ENCODE measurements at regions not wholly inside any gene's neighbourhood (a gene's known extent, or its start where the extent isn't known, plus 50 kb on each side); places are given as distances from the start of the nearest gene placed in this dataset.
A peak's percentile ranks its signal among the peaks of the same experiment; 100 is the strongest.
"Not testable (repeated sequence)": the region's sequence is repeated elsewhere in the genome, so short reads cannot be mapped to it uniquely, and the experiment has no call there.

DNA sequence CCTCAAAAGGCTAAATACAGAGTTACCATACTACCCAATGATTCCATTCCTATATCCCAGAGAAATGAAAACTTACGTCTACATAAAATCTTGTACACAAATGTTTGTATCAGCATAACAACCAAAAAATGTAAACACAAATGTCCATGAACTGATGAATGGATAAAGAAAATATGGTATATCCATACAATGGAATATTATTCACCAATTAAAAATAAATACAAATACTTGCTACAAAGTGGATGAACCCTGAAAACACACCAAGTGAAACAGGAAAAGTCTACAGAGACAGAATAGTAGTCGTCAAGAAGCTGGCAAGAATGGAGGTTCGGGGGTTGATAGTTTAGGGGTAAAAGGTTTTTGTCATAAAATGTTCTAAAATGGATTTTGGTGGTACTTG lies 54.0 kb upstream of the ANKRD28 start:
- DNase-seq (ENCODE audit: low spot score) = no peak

DNA sequence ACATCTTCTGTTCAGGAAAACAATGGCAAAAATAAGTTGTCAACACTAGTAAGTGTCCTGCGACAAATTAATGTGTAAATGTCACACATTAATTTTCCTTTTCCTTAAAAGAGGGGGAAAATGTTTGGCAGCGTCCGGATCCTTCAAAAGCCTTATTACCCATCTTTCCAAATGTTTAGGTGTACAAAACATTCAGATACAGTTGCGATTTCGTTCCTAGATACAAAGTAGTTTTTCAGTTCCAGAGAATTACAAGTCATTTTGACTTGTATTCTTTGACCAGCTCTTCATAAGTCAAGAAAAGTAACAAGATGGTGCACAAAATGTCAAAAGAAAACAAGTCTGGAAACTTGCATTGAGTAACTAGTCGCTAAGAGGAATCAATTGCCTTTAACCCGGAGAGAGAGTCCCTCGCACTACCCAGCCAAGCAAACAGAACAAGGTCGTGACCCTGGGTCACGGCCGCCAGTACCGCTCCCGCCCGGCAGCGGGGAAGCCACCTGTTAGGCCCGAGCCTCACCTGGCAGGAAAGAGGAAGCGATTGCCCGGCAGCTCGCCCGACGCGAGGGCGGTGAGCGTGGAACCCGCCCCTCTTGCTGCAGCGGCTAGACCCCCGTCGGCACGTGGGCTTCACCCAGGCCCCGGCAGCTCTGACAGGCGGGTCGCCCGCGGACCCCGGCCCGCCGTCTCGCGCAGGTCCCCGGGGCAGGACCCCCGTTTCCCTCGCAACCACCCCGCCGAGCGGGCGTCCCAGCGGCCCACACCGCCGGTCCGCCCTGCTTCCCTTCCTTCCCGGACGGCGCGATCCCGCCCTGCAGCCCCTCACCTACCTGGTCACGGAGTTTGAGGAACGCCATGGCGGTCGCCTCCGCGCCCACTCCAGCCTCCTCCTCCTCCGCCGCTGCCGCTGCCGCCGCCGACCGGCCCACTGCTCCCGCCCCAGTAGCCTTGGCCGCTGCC lies 61.0 kb upstream of the ANKRD28 start:
- peak; percentile 58 for DNase-seq (ENCODE audit: low spot score)

- DNase-seq (ENCODE audit: low spot score) = peak; percentile 79
These were observed 61.8 kb upstream of the ANKRD28 start for GRCh38 chr3:15859507-15860013.

DNA sequence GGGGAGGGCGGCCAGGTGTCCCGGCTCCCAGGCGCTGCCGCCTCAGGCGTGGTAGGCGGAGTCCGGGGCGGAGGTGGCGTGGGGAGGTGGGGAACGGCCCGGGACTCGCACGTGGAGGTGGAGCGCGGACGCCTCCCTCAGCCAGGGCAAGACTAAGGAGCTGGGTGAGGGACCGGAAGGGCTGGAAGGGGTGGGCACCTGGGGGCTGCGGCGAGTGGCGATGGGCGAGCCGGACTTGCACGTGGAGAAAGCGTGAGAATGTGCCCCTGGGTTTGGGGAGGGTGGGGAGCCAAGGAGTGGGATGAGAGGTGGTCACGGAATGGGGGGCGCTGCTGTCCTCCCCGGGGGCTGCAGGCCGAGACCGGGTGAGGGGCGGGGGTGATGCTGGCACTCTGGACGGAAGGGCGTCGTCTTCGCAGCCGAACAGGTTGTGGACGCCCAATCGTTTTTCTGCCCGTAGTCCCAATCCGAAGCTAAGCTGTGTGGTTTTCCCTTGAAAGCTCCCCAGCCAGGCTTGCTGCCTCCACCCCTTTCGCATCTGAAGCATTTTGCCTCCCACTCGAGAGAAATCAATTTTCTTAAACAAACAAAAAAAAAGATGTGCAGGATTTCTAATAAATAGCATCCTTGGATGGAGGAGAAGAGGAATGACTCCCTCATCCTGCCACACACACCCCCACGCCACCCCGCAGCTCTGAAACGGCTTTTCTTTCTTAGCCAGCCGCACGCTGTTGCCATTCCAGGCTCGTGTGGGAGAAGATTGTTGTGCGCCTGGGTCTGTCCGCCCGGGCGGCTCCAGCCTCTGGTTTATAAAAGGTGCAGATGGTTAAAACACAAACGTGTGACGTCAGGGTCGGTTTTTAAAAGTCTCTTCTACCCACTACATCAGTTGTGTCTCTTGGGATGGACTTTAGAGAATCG lies 62.5 kb upstream of the ANKRD28 start:
- DNase-seq (ENCODE audit: low spot score) = peak; percentile 59

- no peak for DNase-seq (ENCODE audit: low spot score)
These were observed 63.4 kb upstream of the ANKRD28 start for GRCh38 chr3:15861163-15861562.

DNA sequence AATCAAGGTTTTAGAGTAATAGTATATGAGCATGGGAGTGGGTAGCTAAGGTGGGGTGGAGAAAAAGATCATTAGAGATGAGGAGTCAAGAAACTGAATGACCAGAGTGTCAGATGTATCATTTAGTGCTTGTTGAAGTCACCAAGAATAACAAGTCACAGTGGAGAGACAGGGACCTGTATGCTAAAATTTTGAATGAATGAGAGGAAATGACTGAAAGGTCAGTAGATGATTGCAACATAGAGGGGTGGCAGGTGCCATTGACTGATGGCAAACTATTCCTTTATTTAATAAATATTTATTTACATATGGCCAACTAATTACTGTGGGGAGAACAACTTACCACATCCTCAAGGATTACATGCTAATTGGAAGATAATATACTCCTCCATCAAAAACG lies 75.0 kb upstream of the ANKRD28 start:
- DNase-seq (ENCODE audit: low spot score) = no peak

DNA sequence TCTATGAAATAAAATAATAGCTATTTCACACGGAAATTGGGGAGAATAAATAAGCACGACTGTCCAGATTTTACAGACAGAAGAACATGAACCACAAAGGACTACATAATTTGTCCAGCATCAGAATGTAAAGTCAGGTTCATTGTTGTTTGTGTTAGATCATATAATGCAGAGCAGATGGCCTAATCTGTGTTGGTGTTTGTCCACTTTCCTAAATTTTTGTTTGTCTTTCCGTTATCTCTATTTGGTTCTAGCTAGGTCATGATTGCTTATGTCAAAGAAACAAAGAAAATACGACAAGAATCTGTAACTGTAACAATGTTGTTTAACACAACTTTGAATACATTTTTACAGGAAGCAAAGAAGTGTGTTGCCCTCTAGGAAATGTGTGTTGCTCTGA lies 75.6 kb upstream of the ANKRD28 start:
- no peak for DNase-seq (ENCODE audit: low spot score)

GRCh38 chr3:15875016-15875689 lies 77.4 kb upstream of the ANKRD28 start:
- DNase-seq (ENCODE audit: low spot score) = no peak

DNA sequence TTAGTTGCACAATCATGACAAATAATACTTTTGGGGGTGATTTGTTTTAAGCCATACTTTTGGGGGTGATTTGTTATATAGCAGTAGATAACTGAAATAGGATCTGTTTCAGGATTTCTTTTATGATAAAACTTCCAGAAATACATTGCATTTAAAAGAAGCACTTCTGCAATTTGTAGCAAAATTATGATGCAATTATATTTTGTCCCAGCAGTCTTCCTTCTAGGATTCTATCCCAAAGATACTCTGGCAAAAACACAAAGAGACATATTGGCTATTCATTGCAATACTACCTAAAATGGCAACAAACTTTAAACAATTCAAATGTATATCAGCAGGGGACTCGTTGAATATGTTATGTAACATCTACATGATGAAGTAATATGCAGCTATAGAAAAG lies 78.9 kb upstream of the ANKRD28 start:
- DNase-seq (ENCODE audit: low spot score) = no peak

DNA sequence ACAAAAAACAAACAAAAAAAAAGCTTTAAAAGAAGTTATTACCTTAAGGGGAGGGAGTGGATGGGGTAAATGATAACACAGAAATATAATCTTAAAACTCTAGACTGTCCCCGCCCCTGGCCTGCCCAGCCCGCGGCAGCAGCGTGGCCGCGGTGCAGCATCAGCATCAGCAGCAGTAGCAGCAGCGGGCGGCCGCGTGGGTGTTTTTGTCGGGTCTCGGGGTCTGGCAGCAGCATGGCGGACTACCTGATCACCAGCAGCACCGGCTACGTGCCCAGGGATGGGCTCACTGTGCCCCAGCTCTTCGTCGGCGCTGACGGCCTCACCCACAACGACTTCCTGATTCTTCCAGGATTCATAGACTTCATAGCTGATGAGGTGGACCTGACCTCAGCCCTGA lies 80.0 kb upstream of the ANKRD28 start:
- DNase-seq (ENCODE audit: low spot score) = no peak

GRCh38 chr3:15879787-15880186 lies 82.0 kb upstream of the ANKRD28 start:
- DNase-seq (ENCODE audit: low spot score) = not testable (repeated sequence)

- no peak for DNase-seq (ENCODE audit: low spot score)
These were observed 84.8 kb upstream of the ANKRD28 start for GRCh38 chr3:15882577-15882976.

DNA sequence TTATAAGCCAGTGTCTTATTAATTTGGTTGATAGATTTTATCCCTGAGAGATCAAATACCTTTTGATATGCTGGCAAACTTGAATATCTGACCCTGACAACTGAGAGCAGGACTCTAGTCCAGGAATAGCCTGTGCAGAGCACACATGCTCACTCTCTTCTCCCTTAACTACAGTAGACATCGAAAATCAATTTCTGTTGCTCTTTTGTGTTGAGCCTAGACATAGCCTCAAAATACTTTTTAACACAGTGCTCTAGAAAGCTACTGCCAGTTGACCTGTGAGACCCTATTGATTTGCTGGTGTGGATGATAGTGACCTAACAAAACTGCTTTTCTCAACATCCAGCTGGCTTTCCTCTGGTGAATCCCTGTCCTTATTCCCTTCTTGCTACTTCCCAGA lies 86.4 kb upstream of the ANKRD28 start:
- no peak for DNase-seq (ENCODE audit: low spot score)

DNA sequence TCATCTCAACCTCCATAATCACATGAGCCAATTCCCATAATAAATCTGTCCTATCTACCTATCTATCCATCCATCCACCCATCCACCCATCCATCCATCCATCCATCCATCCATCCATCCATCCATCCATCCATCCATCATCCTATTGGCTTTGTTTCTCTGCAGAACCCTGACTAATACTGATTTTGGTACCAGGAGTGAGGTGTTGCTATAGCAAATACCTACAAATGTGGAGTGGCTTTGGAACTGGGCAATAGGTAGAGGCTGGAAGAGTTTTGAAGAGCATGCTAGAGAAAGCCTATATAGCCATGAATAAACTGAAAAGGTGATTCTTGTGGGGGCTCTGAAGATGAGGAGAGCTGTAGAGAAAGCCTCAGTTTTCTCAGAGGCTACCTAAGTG lies 88.7 kb upstream of the ANKRD28 start:
- DNase-seq (ENCODE audit: low spot score) = no peak

DNA sequence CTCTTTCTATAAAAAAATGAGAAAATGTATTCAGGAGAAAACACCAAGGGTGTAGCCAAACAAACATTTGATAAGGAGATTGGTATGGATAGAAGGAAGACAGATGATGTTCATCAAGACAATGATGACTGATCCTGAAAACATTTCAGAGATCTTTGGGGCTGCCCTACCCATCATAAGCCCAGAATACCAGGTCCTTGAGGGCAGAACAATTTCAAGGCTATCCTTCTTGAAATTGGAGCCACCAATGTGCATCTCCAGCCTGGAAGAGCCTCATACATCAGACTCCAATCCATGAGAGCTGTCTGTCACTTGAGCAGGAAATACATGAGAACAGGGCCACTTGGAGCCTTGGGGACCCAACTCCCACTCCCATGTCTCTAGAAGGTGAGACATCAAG lies 89.5 kb upstream of the ANKRD28 start:
- DNase-seq (ENCODE audit: low spot score) = no peak

DNA sequence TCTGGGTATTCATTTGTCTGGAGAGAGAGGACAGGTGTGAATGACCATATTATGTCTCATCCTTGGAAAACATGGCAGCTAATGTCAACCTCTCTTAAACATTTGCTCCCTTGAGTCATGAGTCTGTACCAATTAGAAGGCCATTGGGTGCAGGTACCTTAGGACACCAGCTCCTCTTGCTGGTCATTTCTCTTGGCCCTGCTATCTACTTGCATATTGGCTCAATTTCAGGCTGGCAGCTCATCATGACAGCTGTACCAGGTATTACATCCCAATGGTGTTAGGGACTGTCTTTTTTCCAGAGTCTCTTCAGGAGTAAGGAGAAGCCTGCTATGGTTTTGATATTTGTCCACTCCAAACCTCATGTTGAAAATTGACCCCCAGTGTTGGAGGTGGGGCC lies 92.2 kb upstream of the ANKRD28 start:
- no peak for DNase-seq (ENCODE audit: low spot score)

DNA sequence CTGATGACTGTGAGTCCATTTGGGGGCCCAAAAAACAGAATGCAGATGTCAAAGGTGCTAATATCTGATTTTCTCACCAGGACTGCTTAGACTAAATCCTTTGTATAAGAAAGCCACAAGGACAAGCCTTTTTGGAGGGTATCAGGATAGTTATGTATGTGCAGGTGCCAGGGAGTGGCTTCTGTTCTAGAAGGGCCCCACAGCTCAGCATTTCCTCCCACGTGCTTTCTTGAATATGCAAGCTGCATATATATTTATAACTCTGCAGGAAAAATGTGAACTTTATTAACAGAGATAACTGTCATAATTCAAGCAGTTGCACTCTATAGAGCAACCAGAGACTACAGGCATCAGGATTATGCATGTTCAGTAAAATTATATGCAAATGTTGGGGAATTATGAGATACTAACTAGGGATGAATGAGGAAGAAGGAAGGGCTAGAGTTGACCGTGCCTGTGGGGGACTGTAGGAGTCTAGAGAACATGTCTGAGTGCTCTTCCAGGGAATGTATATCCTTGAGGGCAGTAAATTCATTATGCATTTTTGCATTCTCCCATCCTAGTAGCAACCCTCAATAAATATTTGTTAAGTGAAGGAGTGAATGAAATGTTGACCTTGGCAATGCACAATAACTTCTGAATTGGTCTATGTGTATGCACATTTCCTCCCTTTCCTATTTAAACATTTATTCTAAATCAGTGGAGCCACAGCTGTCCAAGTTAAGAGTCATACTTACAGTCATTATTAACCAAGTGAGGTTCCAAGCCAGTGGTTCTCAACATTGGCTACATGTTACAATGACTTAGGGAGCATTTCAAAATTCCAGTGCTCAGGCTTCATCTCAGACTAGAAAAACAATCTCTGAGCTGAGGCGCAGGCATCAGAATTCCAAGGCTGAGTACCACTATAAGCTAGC lies 94.8 kb upstream of the ANKRD28 start:
- DNase-seq (ENCODE audit: low spot score) = no peak

GRCh38 chr3:15894382-15894781 lies 96.6 kb upstream of the ANKRD28 start:
- DNase-seq (ENCODE audit: low spot score) = no peak

GRCh38 chr3:15896500-15896899 lies 98.7 kb upstream of the ANKRD28 start:
- DNase-seq (ENCODE audit: low spot score) = no peak

- no peak for DNase-seq (ENCODE audit: low spot score)
These were observed 101.6 kb upstream of the ANKRD28 start for GRCh38 chr3:15899388-15899787.

GRCh38 chr3:15903164-15903563 lies 105.4 kb upstream of the ANKRD28 start:
- no peak for DNase-seq (ENCODE audit: low spot score)
